GM12801 (cell line): ENCODE measurements at regions not wholly inside any gene's neighbourhood (a gene's known extent, or its start where the extent isn't known, plus 50 kb on each side); places are given as distances from the start of the nearest gene placed in this dataset.

Source experiments
- CTCF ChIP-seq: IDR thresholded peaks from one replicate; pipeline ENCODE4 v1.5.1; 2011; ENCODE audit warnings: control low read depth; ENCODE audit not compliant: insufficient read length; ENCODE audit errors: extremely low read depth

GRCh38 chr20:11053310-11053709 lies 379.5 kb upstream of the JAG1 start:
- no peak for TF ChIP-seq CTCF

- TF ChIP-seq CTCF = no peak
Measured at GRCh38 chr20:11054266-11054993, 380.6 kb upstream of the JAG1 start.

- TF ChIP-seq CTCF = no peak
Measured at GRCh38 chr20:11056414-11056813, 382.6 kb upstream of the JAG1 start.

GRCh38 chr20:11057624-11058023 lies 383.8 kb upstream of the JAG1 start:
- TF ChIP-seq CTCF = no peak

GRCh38 chr20:11059659-11060058 lies 385.9 kb upstream of the JAG1 start:
- TF ChIP-seq CTCF = no peak

- TF ChIP-seq CTCF = no peak
Measured at GRCh38 chr20:11060423-11061185, 386.8 kb upstream of the JAG1 start.

GRCh38 chr20:11063444-11063843 lies 389.6 kb upstream of the JAG1 start:
- no peak for TF ChIP-seq CTCF
